ENCODE measurements at regions not wholly inside any gene's neighbourhood (a gene's known extent, or its start where the extent isn't known, plus 50 kb on each side); places are given as distances from the start of the nearest gene placed in this dataset.

- Histone ChIP-seq H3K9me3 (ENCODE audit: insufficient read depth, low read depth, low read length) (no peaks in the 10 kb centered on the region), H3K4me1 (ENCODE audit: insufficient read depth, low read length) (no peaks in the 10 kb centered on the region), H3K27ac (ENCODE audit: low read depth, low read length) (no peak overlapping the region), H3K4me3 (ENCODE audit: low read length) (no peak overlapping the region), H3K36me3 (ENCODE audit: insufficient read depth, low read length) (no peaks in the 10 kb centered on the region), H3K27me3 (ENCODE audit: insufficient read depth, low read length) (no peaks in the 10 kb centered on the region), H3K9ac (ENCODE audit: low read depth, low read length) (no peak overlapping the region)
- WGBS, result 86% methylated on average over 3 of the region's 3 CpGs
These were observed 473.6 kb upstream of the ASIC2 start for GRCh38 chr17:33766721-33767120.

GRCh38 chr17:33769066-33769465 lies 476.0 kb upstream of the ASIC2 start:
- Histone ChIP-seq H3K4me1 (ENCODE audit: insufficient read depth, low read length) (no peaks in the 10 kb centered on the region), H3K9ac (ENCODE audit: low read depth, low read length) (no peak overlapping the region), H3K27ac (ENCODE audit: low read depth, low read length) (no peak overlapping the region), H3K36me3 (ENCODE audit: insufficient read depth, low read length) (no peaks in the 10 kb centered on the region), H3K9me3 (ENCODE audit: insufficient read depth, low read depth, low read length) (no peaks in the 10 kb centered on the region), H3K27me3 (ENCODE audit: insufficient read depth, low read length) (no peaks in the 10 kb centered on the region), H3K4me3 (ENCODE audit: low read length) (no peak overlapping the region)
- WGBS, result 94% methylated on average over 4 of the region's 4 CpGs

GRCh38 chr17:33776304-33776703 lies 478.8 kb upstream of the CCL2 start:
- WGBS, result 94% methylated on average over 4 of the region's 4 CpGs
- Histone ChIP-seq H3K9ac (ENCODE audit: low read depth, low read length) (no peak overlapping the region), H3K36me3 (ENCODE audit: insufficient read depth, low read length) (no peaks in the 10 kb centered on the region), H3K4me3 (ENCODE audit: low read length) (no peak overlapping the region), H3K4me1 (ENCODE audit: insufficient read depth, low read length) (no peaks in the 10 kb centered on the region), H3K9me3 (ENCODE audit: insufficient read depth, low read depth, low read length) (no peaks in the 10 kb centered on the region), H3K27ac (ENCODE audit: low read depth, low read length) (no peak overlapping the region), H3K27me3 (ENCODE audit: insufficient read depth, low read length) (no peaks in the 10 kb centered on the region)

DNA sequence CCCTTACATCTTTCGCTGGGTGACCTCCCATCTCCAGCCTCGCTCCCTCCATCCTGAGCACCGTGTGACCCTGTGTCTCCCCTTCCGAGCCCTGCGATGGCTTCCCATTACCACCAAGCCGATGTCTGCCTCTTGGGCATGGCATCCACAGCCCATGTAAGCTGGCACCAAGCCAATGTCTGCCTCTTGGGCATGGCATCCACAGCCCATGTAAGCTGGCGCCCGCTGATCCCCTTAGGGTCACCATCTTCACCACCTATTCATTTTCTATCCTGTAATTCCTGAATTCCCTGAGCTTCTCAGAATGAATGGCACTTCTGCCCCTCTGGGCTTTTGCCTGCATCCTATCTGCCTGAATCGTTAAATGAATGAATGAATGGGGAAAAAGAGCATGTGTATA lies 478.2 kb upstream of the CCL2 start:
- no peak overlapping the region for H3K9ac ChIP-seq (ENCODE audit: low read depth, low read length)
- H3K9me3 ChIP-seq (ENCODE audit: insufficient read depth, low read depth, low read length), result no peaks in the 10 kb centered on the region
- H3K27ac ChIP-seq (ENCODE audit: low read depth, low read length), result no peak overlapping the region
- H3K27me3 ChIP-seq (ENCODE audit: insufficient read depth, low read length), result no peaks in the 10 kb centered on the region
- 97% methylated on average over 8 of the region's 9 CpGs for WGBS
- no peak overlapping the region for H3K4me3 ChIP-seq (ENCODE audit: low read length)
- H3K36me3 ChIP-seq (ENCODE audit: insufficient read depth, low read length), result no peaks in the 10 kb centered on the region
- no peaks in the 10 kb centered on the region for H3K4me1 ChIP-seq (ENCODE audit: insufficient read depth, low read length)

DNA sequence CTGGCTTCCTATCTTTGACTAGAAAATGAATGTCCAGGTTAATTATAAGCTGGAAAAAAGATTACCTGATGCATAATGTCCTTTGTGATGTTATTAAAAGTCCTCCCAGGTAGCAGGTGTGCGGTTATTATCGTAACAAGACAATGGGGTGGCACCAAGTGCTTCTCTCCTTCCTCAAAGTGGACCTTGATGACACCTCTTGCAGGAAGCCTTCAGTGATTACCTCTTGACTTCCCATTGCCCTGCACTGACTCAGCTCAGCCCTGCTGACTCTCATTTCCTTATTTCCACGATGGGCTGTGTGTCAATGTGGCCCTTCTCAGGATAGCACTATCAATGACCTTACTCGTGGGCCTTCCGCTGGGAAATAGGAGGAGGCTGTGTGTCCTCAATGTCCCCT lies 477.4 kb upstream of the CCL2 start:
- no peaks in the 10 kb centered on the region for H3K36me3 ChIP-seq (ENCODE audit: insufficient read depth, low read length)
- no peaks in the 10 kb centered on the region for H3K27me3 ChIP-seq (ENCODE audit: insufficient read depth, low read length)
- 88% methylated on average over 5 of the region's 5 CpGs for WGBS
- no peak overlapping the region for H3K27ac ChIP-seq (ENCODE audit: low read depth, low read length)
- no peaks in the 10 kb centered on the region for H3K4me1 ChIP-seq (ENCODE audit: insufficient read depth, low read length)
- H3K9me3 ChIP-seq (ENCODE audit: insufficient read depth, low read depth, low read length), result no peaks in the 10 kb centered on the region
- H3K4me3 ChIP-seq (ENCODE audit: low read length), result no peak overlapping the region
- no peak overlapping the region for H3K9ac ChIP-seq (ENCODE audit: low read depth, low read length)

DNA sequence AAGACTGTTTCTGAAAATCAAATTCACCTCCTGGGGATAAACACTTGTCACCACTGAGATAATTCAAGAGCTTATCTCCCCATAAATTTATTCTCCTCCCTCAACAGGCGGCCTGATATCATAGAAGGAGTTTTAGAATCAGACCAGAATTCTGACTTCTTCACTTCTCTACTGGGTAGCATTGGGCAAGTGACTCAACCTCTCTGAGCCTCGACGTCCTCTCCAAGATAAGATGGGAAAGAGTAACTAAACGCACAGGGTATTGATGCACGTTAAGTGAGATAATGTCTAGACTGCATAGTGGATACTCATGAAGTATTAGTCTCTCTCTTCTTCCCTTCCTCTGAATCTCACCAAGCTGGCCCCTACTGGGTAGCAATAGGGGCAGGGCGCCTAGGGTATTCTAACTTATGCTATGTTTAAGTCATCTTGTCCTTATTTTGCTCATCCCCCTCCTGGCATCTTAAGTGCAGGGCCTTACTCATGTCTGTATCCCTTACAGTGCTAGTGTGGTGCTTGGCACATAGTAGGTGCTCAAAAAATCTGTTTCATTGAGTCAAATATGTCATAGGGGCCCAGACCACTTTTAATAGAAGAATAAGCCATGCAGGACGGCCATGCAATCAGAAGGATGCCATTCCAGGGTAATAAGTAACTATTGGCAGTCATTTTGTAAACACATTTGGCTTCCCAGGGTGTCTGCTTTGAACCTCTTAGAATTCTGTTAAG lies 476.4 kb upstream of the CCL2 start:
- Histone ChIP-seq H3K36me3 (ENCODE audit: insufficient read depth, low read length) (no peaks in the 10 kb centered on the region), H3K27ac (ENCODE audit: low read depth, low read length) (no peak overlapping the region), H3K9me3 (ENCODE audit: insufficient read depth, low read depth, low read length) (no peaks in the 10 kb centered on the region), H3K9ac (ENCODE audit: low read depth, low read length) (no peak overlapping the region), H3K4me1 (ENCODE audit: insufficient read depth, low read length) (no peaks in the 10 kb centered on the region), H3K27me3 (ENCODE audit: insufficient read depth, low read length) (no peaks in the 10 kb centered on the region), H3K4me3 (ENCODE audit: low read length) (no peak overlapping the region)
- 72% methylated on average over 7 of the region's 7 CpGs for WGBS

- no peaks in the 10 kb centered on the region for H3K9me3 ChIP-seq (ENCODE audit: insufficient read depth, low read depth, low read length)
- no peaks in the 10 kb centered on the region for H3K27me3 ChIP-seq (ENCODE audit: insufficient read depth, low read length)
- H3K36me3 ChIP-seq (ENCODE audit: insufficient read depth, low read length), result no peaks in the 10 kb centered on the region
- H3K4me3 ChIP-seq (ENCODE audit: low read length), result no peak overlapping the region
- no peak overlapping the region for H3K9ac ChIP-seq (ENCODE audit: low read depth, low read length)
- no peaks in the 10 kb centered on the region for H3K4me1 ChIP-seq (ENCODE audit: insufficient read depth, low read length)
- WGBS, result 18% methylated on average over 5 of the region's 5 CpGs
- H3K27ac ChIP-seq (ENCODE audit: low read depth, low read length), result no peak overlapping the region
These were observed 475.9 kb upstream of the CCL2 start for GRCh38 chr17:33779234-33779591.

- no peaks in the 10 kb centered on the region for H3K4me1 ChIP-seq (ENCODE audit: insufficient read depth, low read length)
- H3K27ac ChIP-seq (ENCODE audit: low read depth, low read length), result no peak overlapping the region
- no peaks in the 10 kb centered on the region for H3K9me3 ChIP-seq (ENCODE audit: insufficient read depth, low read depth, low read length)
- no peak overlapping the region for H3K9ac ChIP-seq (ENCODE audit: low read depth, low read length)
- no peak overlapping the region for H3K4me3 ChIP-seq (ENCODE audit: low read length)
- H3K27me3 ChIP-seq (ENCODE audit: insufficient read depth, low read length), result no peaks in the 10 kb centered on the region
- H3K36me3 ChIP-seq (ENCODE audit: insufficient read depth, low read length), result no peaks in the 10 kb centered on the region
These were observed 469.8 kb upstream of the CCL2 start for GRCh38 chr17:33785281-33785680.

- Histone ChIP-seq H3K27me3 (ENCODE audit: insufficient read depth, low read length) (no peaks in the 10 kb centered on the region), H3K4me3 (ENCODE audit: low read length) (no peak overlapping the region), H3K4me1 (ENCODE audit: insufficient read depth, low read length) (no peaks in the 10 kb centered on the region), H3K36me3 (ENCODE audit: insufficient read depth, low read length) (no peaks in the 10 kb centered on the region), H3K9ac (ENCODE audit: low read depth, low read length) (no peak overlapping the region), H3K27ac (ENCODE audit: low read depth, low read length) (no peak overlapping the region), H3K9me3 (ENCODE audit: insufficient read depth, low read depth, low read length) (no peaks in the 10 kb centered on the region)
- 94% methylated on average over 1 of the region's 1 CpG for WGBS
These were observed 468.6 kb upstream of the CCL2 start for GRCh38 chr17:33786478-33786877.

GRCh38 chr17:33789658-33790057 lies 465.4 kb upstream of the CCL2 start:
- no peaks in the 10 kb centered on the region for H3K36me3 ChIP-seq (ENCODE audit: insufficient read depth, low read length)
- H3K9ac ChIP-seq (ENCODE audit: low read depth, low read length), result no peak overlapping the region
- no peaks in the 10 kb centered on the region for H3K9me3 ChIP-seq (ENCODE audit: insufficient read depth, low read depth, low read length)
- no peak overlapping the region for H3K27ac ChIP-seq (ENCODE audit: low read depth, low read length)
- no peaks in the 10 kb centered on the region for H3K27me3 ChIP-seq (ENCODE audit: insufficient read depth, low read length)
- 85% methylated on average over 2 of the region's 2 CpGs for WGBS
- H3K4me1 ChIP-seq (ENCODE audit: insufficient read depth, low read length), result peaks cover 8% of the 10 kb centered on the region; the same call in 1 of the 2 replicates
- no peak overlapping the region for H3K4me3 ChIP-seq (ENCODE audit: low read length)

DNA sequence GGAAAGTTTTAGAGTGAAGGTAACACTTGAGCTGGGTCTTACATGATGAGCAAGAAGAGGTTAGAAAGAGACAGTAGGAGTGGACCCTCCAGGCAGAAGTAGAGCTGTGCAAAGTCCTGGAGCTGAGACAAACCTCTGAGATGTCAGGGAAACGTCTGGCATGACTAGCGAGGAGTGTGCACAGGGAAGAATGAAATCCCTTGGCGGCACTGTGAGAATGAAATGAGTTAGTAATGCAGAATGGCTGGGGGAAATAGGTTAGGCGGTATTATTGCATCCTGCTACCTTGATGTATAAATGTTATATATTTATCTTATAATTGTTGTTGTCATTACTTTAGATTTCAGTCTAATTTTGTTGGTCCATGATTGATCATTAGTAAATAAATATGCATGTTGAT lies 457.9 kb upstream of the CCL2 start:
- Histone ChIP-seq H3K27me3 (ENCODE audit: insufficient read depth, low read length) (no peaks in the 10 kb centered on the region), H3K27ac (ENCODE audit: low read depth, low read length) (no peak overlapping the region), H3K9ac (ENCODE audit: low read depth, low read length) (no peak overlapping the region), H3K9me3 (ENCODE audit: insufficient read depth, low read depth, low read length) (no peaks in the 10 kb centered on the region), H3K36me3 (ENCODE audit: insufficient read depth, low read length) (no peaks in the 10 kb centered on the region), H3K4me3 (ENCODE audit: low read length) (no peak overlapping the region), H3K4me1 (ENCODE audit: insufficient read depth, low read length) (peaks cover 8% of the 10 kb centered on the region; the same call in 1 of the 2 replicates)
- 89% methylated on average over 3 of the region's 4 CpGs for WGBS

DNA sequence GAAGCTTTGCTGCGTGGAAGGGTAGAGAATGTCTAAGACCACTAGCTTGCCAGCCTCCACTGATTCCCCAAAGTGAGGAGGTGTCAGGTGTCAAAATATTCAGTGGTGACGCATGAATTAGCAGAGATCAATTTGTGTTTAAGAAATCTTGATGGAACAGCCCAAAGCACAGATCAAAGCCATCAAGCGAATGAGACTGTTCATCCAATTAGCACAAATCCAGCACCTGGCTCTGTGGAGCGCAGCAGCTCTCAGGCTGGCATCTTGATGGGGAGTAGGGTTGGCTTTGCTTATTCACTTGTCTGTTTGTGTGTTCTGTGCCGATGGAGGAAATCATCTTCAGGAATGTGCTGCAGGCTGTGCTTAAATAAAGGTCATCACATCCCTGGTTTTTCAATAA lies 456.8 kb upstream of the CCL2 start:
- Histone ChIP-seq H3K9me3 (ENCODE audit: insufficient read depth, low read depth, low read length) (no peaks in the 10 kb centered on the region), H3K4me3 (ENCODE audit: low read length) (no peak overlapping the region), H3K27me3 (ENCODE audit: insufficient read depth, low read length) (no peaks in the 10 kb centered on the region), H3K36me3 (ENCODE audit: insufficient read depth, low read length) (no peaks in the 10 kb centered on the region), H3K4me1 (ENCODE audit: insufficient read depth, low read length) (peaks cover 8% of the 10 kb centered on the region; the same call in 1 of the 2 replicates), H3K27ac (ENCODE audit: low read depth, low read length) (no peak overlapping the region), H3K9ac (ENCODE audit: low read depth, low read length) (no peak overlapping the region)
- WGBS, result 90% methylated on average over 5 of the region's 5 CpGs
